Kidney (tissue), 13 donors: ENCODE measurements at regions not wholly inside any gene's neighbourhood (a gene's known extent, or its start where the extent isn't known, plus 50 kb on each side); places are given as distances from the start of the nearest gene placed in this dataset.

Source experiments
- DNase-seq, 5 donors: peaks; one replicate each; pipeline ENCODE4 v3.0.0-alpha.2; 2013 to 2020
- FAIRE-seq: peaks from 2 replicates; lab custom pipeline; 2012; peaks lifted over from hg19 to GRCh38; lab: Jason Lieb, UNC
- H3K27ac ChIP-seq, 2 donors: one replicate each; pipeline ENCODE4 v1.7.0; 2013; ENCODE audit warnings: low read depth in 2 of 2, low read length in 2 of 2, inconsistent platforms in 1 of 2
- H3K27me3 ChIP-seq: one replicate; pipeline ENCODE4 v1.7.1; 2013; ENCODE audit warnings: low read length, inconsistent platforms; ENCODE audit not compliant: control insufficient read depth, insufficient read depth
- H3K36me3 ChIP-seq, 3 donors: one replicate each; pipeline versions ENCODE4 v1.7.0 to v1.7.1; 2013; ENCODE audit warnings: low read length in 3 of 3, control low read depth in 1 of 3, inconsistent platforms in 1 of 3; ENCODE audit not compliant: insufficient read depth in 3 of 3, control insufficient read depth in 2 of 3
- H3K4me1 ChIP-seq, 3 donors: one replicate each; pipeline versions ENCODE4 v1.7.0 to v1.7.1; 2013; ENCODE audit warnings: low read length in 3 of 3, inconsistent platforms in 1 of 3, low read depth in 1 of 3; ENCODE audit not compliant: control insufficient read depth in 2 of 3, insufficient read depth in 2 of 3
- H3K4me3 ChIP-seq, 3 donors: one replicate each; pipeline versions ENCODE4 v1.7.0 to v1.8.1; 2013; ENCODE audit warnings: low read length in 3 of 3, control low read depth in 1 of 3, inconsistent platforms in 1 of 3
- H3K9ac ChIP-seq, 3 donors: one replicate each; pipeline versions ENCODE4 v1.7.0 to v1.7.1; 2013; ENCODE audit warnings: low read length in 3 of 3, control low read depth in 1 of 3, inconsistent platforms in 1 of 3
- H3K9me3 ChIP-seq, 3 donors: one replicate each; pipeline versions ENCODE4 v1.7.0 to v1.7.1; 2013; ENCODE audit warnings: low read length in 3 of 3, control low read depth in 1 of 3, inconsistent platforms in 1 of 3; ENCODE audit not compliant: control insufficient read depth in 2 of 3, insufficient read depth in 1 of 3
- intact Hi-C: fragments of 100-400 bp; cut with DNase I; formaldehyde crosslinking; loops from one replicate; pipeline ENCODE4 v1.11.1; 2022
- TF ChIP-seq, protein P1 (sequence below): IDR thresholded peaks from 3 replicates; pipeline ENCODE4 v1.5.1; 2012; ENCODE audit warnings: mild to moderate bottlenecking, moderate library complexity, borderline replicate concordance; ENCODE audit not compliant: insufficient read depth; ENCODE audit errors: extremely low read depth
- donor health status: control.
- donor health status: control.
- donor health status: control.
- donor health status: control.
- donor health status: control.
- donor health status: DM: yes; HTN: yes; CAD: no.
- donor health status: Normal renal cell carcinoma (clear cell type).

DNA sequence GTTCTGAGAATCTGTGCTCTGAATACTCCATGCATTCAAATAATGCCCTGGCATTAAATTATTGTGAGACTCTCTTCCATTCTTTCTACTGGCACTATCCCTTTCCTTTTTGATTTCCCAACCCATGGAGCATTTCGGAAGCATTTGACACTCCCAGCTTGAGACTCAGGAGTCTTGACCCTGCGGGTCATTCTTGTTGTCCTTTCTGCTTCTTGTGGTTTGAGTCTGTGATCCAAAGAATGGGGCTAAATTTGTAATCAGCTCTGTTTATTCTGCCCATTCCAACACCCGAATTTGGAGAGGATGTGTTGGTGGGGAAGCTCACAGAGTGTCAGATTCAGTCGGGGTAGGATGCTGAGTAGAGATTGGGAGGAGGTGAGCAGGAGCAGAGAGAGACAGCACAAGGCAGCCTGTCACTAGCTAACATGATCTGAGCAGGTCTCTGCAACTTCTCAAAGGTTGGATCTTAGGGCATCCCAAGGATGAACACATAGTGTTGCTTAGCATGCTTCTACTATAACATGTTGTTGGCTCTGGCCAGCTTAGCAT is 80.4 kb upstream of the BMPER start:
- no peak for FAIRE-seq
- Histone ChIP-seq H3K9ac (no peak overlapping the region), H3K4me1 (no peaks in the 10 kb centered on the region), H3K27ac (no peak overlapping the region), H3K9me3 (no peaks in the 10 kb centered on the region), H3K4me3 (no peak overlapping the region), H3K36me3 (no peaks in the 10 kb centered on the region), H3K27me3 (no peaks in the 10 kb centered on the region)
- intact Hi-C loops: no loop called here
- TF ChIP-seq, protein P1, sequence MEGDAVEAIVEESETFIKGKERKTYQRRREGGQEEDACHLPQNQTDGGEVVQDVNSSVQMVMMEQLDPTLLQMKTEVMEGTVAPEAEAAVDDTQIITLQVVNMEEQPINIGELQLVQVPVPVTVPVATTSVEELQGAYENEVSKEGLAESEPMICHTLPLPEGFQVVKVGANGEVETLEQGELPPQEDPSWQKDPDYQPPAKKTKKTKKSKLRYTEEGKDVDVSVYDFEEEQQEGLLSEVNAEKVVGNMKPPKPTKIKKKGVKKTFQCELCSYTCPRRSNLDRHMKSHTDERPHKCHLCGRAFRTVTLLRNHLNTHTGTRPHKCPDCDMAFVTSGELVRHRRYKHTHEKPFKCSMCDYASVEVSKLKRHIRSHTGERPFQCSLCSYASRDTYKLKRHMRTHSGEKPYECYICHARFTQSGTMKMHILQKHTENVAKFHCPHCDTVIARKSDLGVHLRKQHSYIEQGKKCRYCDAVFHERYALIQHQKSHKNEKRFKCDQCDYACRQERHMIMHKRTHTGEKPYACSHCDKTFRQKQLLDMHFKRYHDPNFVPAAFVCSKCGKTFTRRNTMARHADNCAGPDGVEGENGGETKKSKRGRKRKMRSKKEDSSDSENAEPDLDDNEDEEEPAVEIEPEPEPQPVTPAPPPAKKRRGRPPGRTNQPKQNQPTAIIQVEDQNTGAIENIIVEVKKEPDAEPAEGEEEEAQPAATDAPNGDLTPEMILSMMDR: no peak
- DNase-seq: no peak

DNA sequence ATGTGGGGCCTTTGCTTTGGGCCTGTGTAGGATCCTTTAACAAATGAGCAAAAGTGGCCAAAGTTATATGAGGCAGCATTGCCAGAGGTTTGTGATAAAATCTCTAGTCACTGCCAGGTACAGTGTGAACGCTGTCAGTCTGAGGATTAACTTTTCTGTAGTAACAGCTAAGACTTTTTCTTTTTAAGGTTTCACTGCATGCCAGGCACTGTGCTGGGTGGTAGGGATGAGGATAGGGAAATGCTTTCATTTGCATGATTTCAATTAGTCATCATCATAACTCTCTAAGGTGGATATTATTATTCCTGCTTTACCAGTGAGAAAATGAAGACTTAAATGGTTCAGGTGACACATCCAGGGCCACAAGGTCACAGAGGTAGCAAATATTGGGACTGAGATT is 79.7 kb upstream of the BMPER start:
- Histone ChIP-seq H3K27me3 (no peaks in the 10 kb centered on the region), H3K4me3 (no peak overlapping the region), H3K4me1 (no peaks in the 10 kb centered on the region), H3K9me3 (no peaks in the 10 kb centered on the region), H3K9ac (no peak overlapping the region), H3K27ac (no peak overlapping the region), H3K36me3 (no peaks in the 10 kb centered on the region)
- no peak for DNase-seq
- intact Hi-C loops: no loop called here
- TF ChIP-seq, protein P1: no peak
- FAIRE-seq: no peak

DNA sequence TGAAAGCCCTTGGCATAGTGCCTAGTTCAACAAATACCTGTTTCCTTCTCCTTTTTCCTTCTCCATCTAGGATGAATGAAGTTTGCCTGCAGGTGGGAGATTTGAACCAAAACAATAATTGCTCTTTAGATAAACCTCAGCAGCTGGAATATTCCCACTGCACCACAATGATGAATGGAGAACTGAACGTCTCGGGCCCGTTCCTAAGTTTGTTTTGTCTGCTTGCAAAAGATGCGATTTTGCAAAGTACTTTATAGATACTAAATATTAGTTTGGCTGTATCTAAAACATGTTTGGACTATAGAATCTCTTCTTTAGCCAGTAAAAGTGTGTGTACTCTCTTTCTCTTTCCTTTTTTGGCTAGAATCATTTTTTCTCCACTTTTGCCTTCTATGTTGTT is 75.8 kb upstream of the BMPER start:
- FAIRE-seq (no peak), DNase-seq (no peak)
- TF ChIP-seq, protein P1: no peak
- H3K4me1 ChIP-seq: no peaks in the 10 kb centered on the region
- intact Hi-C loops: no loop called here
- H3K27ac ChIP-seq: no peak overlapping the region
- H3K9ac ChIP-seq: no peak overlapping the region
- H3K36me3 ChIP-seq: no peaks in the 10 kb centered on the region
- no peaks in the 10 kb centered on the region for H3K27me3 ChIP-seq
- H3K9me3 ChIP-seq: no peaks in the 10 kb centered on the region
- H3K4me3 ChIP-seq: no peak overlapping the region

DNA sequence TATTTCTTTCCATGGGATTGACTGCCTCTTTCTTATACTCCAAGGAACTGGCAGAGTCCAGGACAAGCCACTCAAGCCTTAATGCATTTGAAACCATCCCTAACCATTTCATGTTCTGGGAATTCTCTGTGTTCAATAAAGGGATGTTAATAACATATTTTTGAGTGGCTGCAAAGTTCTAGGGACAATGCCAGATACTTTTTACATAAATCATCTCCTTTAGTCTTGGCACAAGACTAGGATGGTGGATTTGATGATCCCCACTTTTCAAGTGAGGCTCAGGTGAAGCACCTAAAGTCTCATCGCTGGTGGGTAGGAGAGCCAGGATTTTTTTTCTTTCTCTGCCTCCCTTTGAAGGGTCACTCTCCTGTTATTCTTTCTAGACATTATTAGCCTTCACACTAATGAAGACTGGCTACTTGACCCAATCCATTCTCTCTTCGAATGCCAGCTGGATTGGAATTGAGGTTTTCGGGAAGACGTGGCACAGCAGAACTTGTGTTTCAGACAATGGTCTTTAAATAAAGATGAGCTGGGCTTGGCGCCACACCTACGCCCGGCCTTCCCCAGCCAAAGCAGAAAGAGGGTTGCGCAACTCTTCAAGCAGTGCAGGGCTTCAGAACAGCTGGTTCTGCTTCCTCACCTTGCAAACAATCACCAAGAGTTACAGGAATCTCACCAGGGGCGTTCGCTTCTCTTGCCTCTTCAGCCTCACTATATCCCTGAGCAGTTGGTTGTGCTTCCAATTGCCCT is 73.8 kb upstream of the BMPER start:
- TF ChIP-seq, protein P1: no peak
- H3K27ac ChIP-seq: no peak overlapping the region
- H3K4me1 ChIP-seq: no peaks in the 10 kb centered on the region
- no peaks in the 10 kb centered on the region for H3K9me3 ChIP-seq
- no peak overlapping the region for H3K4me3 ChIP-seq
- no peak overlapping the region for H3K9ac ChIP-seq
- H3K27me3 ChIP-seq: no peaks in the 10 kb centered on the region
- intact Hi-C loops: no loop called here
- DNase-seq: no peak
- no peaks in the 10 kb centered on the region for H3K36me3 ChIP-seq
- FAIRE-seq: no peak
